ENCODE measurements at regions not wholly inside any gene's neighbourhood (a gene's known extent, or its start where the extent isn't known, plus 50 kb on each side); places are given as distances from the start of the nearest gene placed in this dataset.

DNA sequence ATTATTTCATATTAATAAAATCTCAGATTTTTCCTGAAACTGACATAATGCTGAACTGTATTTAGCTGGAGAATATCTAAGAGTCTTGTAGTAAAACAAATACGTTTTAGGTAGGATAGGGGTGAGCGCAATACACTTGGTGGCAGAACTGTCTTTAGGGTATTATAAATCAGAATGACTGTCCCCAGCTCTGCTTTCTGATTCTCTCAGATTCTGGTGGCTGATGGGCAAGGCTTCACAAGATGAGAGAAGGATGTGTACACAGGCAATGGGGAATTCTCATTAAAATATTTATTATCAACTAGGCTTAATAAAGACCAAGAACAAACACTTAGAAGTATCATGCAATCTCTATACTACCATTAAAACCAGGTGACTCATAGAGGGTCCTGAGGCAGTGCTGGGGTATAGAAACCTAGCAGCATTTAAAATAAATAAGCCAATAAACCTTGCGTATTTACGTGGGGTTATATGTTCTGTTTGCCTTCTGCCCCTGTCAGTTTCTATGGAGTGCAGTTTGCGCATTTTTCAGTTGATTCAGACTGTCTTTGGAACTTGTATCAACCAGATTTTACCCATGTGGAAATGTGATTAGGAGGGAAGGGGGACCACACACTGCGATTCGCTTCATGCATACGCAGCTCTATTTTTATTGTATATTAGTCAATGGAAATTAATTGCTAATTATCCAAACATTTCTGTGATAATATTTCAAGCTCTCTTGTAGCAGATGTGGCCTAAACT lies 1150.7 kb upstream of the WWC1 start:
- no peak for DNase-seq (ENCODE audit: low spot score)
- H3K27me3 ChIP-seq = no peaks in the 10 kb centered on the region
- no peaks in the 10 kb centered on the region for H3K4me1 ChIP-seq
- no peaks in the 10 kb centered on the region for H3K9me3 ChIP-seq
- no peak for TF ChIP-seq CTCF (IDR thresholded peaks at IDR 0.05)
- no peaks in the 10 kb centered on the region for H3K36me3 ChIP-seq
- no peak overlapping the region for H3K27ac ChIP-seq
- H3K4me3 ChIP-seq = no peak overlapping the region

GRCh38 chr5:167143716-167144115 lies 1147.7 kb upstream of the WWC1 start:
- H3K27me3 ChIP-seq = no peaks in the 10 kb centered on the region
- H3K4me1 ChIP-seq = no peaks in the 10 kb centered on the region
- DNase-seq (ENCODE audit: low spot score) = no peak
- H3K36me3 ChIP-seq = no peaks in the 10 kb centered on the region
- no peaks in the 10 kb centered on the region for H3K9me3 ChIP-seq
- no peak for TF ChIP-seq CTCF (IDR thresholded peaks at IDR 0.05)
- no peak overlapping the region for H3K4me3 ChIP-seq
- H3K27ac ChIP-seq = no peak overlapping the region

DNA sequence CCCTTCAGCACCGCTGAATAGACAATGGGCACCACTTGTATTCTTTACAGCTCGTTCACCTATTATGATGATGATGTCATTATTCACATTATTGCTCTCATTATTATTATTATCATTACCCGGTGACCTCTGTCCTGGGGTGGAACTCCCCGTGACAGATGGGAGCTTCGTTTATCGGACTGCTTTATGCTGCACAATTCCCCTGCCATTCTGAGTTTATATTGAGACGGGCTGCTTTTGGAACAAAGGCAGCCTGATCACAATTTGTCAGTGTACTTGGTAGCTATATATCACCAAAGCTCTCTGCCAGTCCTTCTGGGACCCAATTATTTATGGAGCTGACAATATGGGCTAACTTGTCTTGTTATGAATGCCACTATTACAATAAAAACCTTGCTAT lies 1145.6 kb upstream of the WWC1 start:
- Histone ChIP-seq H3K4me3 (no peak overlapping the region), H3K27ac (no peak overlapping the region), H3K9me3 (no peaks in the 10 kb centered on the region), H3K27me3 (no peaks in the 10 kb centered on the region), H3K4me1 (no peaks in the 10 kb centered on the region), H3K36me3 (no peaks in the 10 kb centered on the region)
- DNase-seq (ENCODE audit: low spot score) = no peak
- TF ChIP-seq CTCF (IDR thresholded peaks at IDR 0.05) = no peak

- no peak for DNase-seq (ENCODE audit: low spot score)
- Histone ChIP-seq H3K36me3 (no peaks in the 10 kb centered on the region), H3K9me3 (no peaks in the 10 kb centered on the region), H3K27ac (no peak overlapping the region), H3K27me3 (no peaks in the 10 kb centered on the region), H3K4me3 (no peak overlapping the region), H3K4me1 (no peaks in the 10 kb centered on the region)
- no peak for TF ChIP-seq CTCF (IDR thresholded peaks at IDR 0.05)
These were observed 1143.6 kb upstream of the WWC1 start for GRCh38 chr5:167147879-167148278.

DNA sequence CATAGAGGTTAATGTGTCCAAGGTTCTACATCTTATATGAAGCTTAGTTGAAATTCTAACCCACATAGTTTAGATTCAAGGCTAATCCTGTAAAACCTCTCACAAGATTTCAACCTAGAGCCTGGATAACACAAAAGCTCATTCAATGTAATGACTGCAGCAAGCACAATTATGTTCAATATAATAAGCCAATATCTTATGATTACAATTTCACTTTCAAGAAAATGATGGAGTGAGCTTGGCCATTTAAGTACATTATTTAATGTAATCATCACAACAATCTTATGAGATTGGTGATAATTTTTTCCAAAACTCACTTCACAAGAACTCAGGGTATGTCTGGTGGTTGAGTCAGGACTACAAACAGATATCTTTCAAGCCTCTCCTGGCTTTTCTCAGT lies 1140.8 kb upstream of the WWC1 start:
- no peak for TF ChIP-seq CTCF (IDR thresholded peaks at IDR 0.05)
- Histone ChIP-seq H3K4me1 (no peaks in the 10 kb centered on the region), H3K27me3 (no peaks in the 10 kb centered on the region), H3K4me3 (no peak overlapping the region), H3K36me3 (no peaks in the 10 kb centered on the region), H3K27ac (no peak overlapping the region), H3K9me3 (no peaks in the 10 kb centered on the region)
- DNase-seq (ENCODE audit: low spot score) = no peak

DNA sequence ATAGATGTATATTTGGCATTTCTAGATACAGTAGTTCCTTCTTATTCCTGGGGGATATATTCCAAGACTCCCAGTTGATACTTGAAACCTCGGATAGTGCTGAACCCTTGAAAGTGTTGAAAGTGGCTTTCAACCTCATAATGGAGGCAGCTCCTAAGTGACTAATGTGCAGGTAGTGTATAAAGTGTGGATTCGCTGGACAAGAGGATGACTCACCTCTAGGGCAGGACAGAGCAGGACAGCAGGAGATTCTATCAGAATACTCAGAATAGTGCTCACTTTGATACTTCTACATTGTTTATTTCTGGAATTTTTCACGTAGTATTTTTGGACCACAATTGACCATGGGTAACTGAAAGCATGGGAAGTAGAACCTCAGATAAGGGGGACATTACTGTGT lies 1138.9 kb upstream of the WWC1 start:
- H3K27ac ChIP-seq = no peak overlapping the region
- no peak overlapping the region for H3K4me3 ChIP-seq

More for the DNA sequence above, 1138.9 kb upstream of the WWC1 start:
- Histone ChIP-seq H3K4me1 (no peaks in the 10 kb centered on the region), H3K36me3 (no peaks in the 10 kb centered on the region), H3K9me3 (no peaks in the 10 kb centered on the region), H3K27me3 (no peaks in the 10 kb centered on the region)
- TF ChIP-seq CTCF (IDR thresholded peaks at IDR 0.05) = no peak
- no peak for DNase-seq (ENCODE audit: low spot score)
